ENCODE measurements at regions not wholly inside any gene's neighbourhood (a gene's known extent, or its start where the extent isn't known, plus 50 kb on each side); places are given as distances from the start of the nearest gene placed in this dataset.
"Not testable (repeated sequence)": the region's sequence is repeated elsewhere in the genome, so short reads cannot be mapped to it uniquely, and the experiment has no call there.

DNA sequence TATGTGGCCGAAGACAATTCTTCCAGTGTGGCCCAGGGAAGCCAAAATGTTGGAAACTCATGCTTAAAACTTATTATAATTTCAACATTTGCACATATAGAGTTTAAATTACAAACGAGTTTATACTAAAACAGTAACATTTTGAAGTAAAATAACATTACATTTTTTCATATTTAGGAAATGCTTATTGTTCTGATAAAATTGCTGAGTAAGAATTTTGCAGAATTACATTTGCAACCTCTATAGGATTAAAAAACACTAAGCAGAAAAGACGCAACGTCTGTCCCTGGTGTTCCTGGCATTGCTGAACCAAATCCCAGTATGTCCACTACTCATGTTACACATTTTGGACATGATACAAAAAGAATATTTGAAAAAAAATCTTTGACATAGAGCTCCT lies 1241.2 kb downstream of the SUCLG1 start:
- Histone ChIP-seq H3K4me1 (no peaks in the 10 kb centered on the region), H3K36me3 (replicated peaks in 1 of 2; ENCODE audit: insufficient read depth in 1 of 2, low read depth in 2 of 2) (no peaks in the 10 kb centered on the region), H3K27ac (no peak overlapping the region), H3K27me3 (no peaks in the 10 kb centered on the region), H3K4me3 (no peak overlapping the region), H3K9me3 (no peaks in the 10 kb centered on the region)
- DNase-seq (no peak), ATAC-seq (no peak)
- no peak for TF ChIP-seq POLR2A (IDR thresholded peaks at IDR 0.05)
- TF ChIP-seq, protein P1, sequence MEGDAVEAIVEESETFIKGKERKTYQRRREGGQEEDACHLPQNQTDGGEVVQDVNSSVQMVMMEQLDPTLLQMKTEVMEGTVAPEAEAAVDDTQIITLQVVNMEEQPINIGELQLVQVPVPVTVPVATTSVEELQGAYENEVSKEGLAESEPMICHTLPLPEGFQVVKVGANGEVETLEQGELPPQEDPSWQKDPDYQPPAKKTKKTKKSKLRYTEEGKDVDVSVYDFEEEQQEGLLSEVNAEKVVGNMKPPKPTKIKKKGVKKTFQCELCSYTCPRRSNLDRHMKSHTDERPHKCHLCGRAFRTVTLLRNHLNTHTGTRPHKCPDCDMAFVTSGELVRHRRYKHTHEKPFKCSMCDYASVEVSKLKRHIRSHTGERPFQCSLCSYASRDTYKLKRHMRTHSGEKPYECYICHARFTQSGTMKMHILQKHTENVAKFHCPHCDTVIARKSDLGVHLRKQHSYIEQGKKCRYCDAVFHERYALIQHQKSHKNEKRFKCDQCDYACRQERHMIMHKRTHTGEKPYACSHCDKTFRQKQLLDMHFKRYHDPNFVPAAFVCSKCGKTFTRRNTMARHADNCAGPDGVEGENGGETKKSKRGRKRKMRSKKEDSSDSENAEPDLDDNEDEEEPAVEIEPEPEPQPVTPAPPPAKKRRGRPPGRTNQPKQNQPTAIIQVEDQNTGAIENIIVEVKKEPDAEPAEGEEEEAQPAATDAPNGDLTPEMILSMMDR (IDR thresholded peaks at IDR 0.05) = no peak
- intact Hi-C loops (cut with DNase I) = no loop called here
- WGBS, 2 donors = 65 to 75% methylated on average over 4 of the region's 4 CpGs

DNA sequence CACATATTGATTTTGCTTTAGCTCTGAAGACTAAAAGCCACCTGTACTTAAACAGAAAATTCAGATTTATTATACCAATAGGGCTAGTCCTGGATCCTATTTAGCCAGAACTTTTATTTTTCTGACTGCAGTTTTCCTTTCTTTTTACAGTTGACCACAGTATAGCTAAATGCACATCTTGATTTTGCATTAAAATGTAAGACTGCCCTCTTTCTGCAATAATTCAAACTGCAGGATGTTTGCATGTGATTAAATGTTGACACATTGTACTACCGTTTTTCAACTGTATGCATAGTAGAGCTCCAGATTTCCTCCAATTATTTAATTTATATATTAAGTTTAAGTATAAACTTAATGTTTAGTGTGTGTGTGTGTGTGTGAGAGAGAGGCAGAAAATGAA lies 1262.9 kb downstream of the SUCLG1 start:
- DNase-seq (no peak), ATAC-seq (peak; percentile 60)
- intact Hi-C loops (cut with DNase I) = no loop called here
- H3K4me1 ChIP-seq = no peaks in the 10 kb centered on the region
- H3K4me3 ChIP-seq = no peak overlapping the region
- no peaks in the 10 kb centered on the region for H3K36me3 ChIP-seq (replicated peaks in 1 of 2; ENCODE audit: insufficient read depth in 1 of 2, low read depth in 2 of 2)
- H3K27ac ChIP-seq = no peak overlapping the region
- no peaks in the 10 kb centered on the region for H3K9me3 ChIP-seq
- no peak for TF ChIP-seq POLR2A (IDR thresholded peaks at IDR 0.05)
- TF ChIP-seq, protein P1 (IDR thresholded peaks at IDR 0.05) = peak; percentile 49 to 69 (median 65)
- 0 to 2% methylated on average over 1 of the region's 1 CpG for WGBS, 2 donors
- H3K27me3 ChIP-seq = no peaks in the 10 kb centered on the region

DNA sequence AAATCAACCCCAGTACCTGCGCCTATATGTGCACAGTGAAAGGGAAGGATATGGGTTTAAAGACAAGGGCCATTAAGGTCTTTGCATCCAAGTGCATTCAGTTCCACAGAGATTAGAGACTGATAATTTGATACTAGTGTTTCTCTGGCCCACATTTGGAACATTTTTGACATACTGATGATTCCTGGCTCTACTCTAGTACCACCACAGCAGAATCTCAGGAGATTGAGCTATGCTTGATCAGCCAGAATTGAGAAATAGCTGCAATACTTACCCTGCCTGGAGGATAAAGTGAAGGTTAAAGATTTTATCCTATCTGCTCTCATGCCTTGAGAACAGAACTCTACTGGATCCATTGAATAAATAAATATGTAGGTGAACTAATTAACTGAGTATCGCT lies 1267.8 kb downstream of the SUCLG1 start:
- intact Hi-C loops (cut with DNase I) = no loop called here
- H3K27me3 ChIP-seq = no peaks in the 10 kb centered on the region
- H3K4me3 ChIP-seq = no peak overlapping the region
- 88 to 93% methylated on average over 2 of the region's 2 CpGs for WGBS, 2 donors
- H3K4me1 ChIP-seq = no peaks in the 10 kb centered on the region
- DNase-seq = no peak
- no peak overlapping the region for H3K27ac ChIP-seq
- no peaks in the 10 kb centered on the region for H3K9me3 ChIP-seq
- no peak for ATAC-seq
- no peak for TF ChIP-seq POLR2A (IDR thresholded peaks at IDR 0.05)
- TF ChIP-seq, protein P1 (IDR thresholded peaks at IDR 0.05) = no peak
- H3K36me3 ChIP-seq (replicated peaks in 1 of 2; ENCODE audit: insufficient read depth in 1 of 2, low read depth in 2 of 2) = no peaks in the 10 kb centered on the region

DNA sequence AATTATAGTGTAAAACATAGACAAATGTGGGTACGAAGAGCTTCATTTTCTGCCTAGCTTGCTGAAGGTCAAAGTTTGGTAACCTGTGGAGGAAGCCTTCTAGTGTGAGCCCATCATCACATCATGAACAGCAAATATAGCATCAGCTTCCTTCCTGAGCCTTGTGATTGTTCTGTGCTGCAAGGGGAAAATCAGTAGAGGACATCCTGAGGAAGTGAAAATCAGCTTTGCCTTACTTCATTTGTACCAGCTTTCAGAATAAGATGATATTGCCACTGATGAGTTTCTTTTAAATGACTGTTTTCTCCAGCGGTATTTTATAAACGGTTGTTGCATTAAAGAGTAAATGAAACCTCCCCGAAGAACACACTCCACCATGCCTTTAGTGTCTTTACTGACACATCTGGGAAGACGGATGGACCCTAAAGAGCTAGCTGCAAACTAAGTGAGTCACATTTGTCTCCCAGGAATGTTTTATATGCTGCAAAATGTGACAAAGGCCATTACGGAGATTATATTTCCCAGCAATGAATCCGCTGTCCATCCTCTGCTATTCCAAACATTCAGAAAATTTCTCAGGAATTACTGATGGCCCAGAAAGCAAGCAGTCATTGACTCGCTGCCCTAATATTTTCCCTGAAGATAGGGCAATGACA lies 1272.8 kb downstream of the SUCLG1 start:
- Histone ChIP-seq H3K27me3 (no peaks in the 10 kb centered on the region), H3K4me1 (no peaks in the 10 kb centered on the region), H3K9me3 (no peaks in the 10 kb centered on the region), H3K36me3 (replicated peaks in 1 of 2; ENCODE audit: insufficient read depth in 1 of 2, low read depth in 2 of 2) (no peaks in the 10 kb centered on the region), H3K27ac (no peak overlapping the region), H3K4me3 (no peak overlapping the region)
- 70 to 77% methylated on average over 8 of the region's 8 CpGs for WGBS, 2 donors
- ATAC-seq = no peak
- TF ChIP-seq, protein P1 (IDR thresholded peaks at IDR 0.05) = no peak
- no peak for TF ChIP-seq POLR2A (IDR thresholded peaks at IDR 0.05)
- intact Hi-C loops (cut with DNase I) = no loop called here
- DNase-seq = no peak

DNA sequence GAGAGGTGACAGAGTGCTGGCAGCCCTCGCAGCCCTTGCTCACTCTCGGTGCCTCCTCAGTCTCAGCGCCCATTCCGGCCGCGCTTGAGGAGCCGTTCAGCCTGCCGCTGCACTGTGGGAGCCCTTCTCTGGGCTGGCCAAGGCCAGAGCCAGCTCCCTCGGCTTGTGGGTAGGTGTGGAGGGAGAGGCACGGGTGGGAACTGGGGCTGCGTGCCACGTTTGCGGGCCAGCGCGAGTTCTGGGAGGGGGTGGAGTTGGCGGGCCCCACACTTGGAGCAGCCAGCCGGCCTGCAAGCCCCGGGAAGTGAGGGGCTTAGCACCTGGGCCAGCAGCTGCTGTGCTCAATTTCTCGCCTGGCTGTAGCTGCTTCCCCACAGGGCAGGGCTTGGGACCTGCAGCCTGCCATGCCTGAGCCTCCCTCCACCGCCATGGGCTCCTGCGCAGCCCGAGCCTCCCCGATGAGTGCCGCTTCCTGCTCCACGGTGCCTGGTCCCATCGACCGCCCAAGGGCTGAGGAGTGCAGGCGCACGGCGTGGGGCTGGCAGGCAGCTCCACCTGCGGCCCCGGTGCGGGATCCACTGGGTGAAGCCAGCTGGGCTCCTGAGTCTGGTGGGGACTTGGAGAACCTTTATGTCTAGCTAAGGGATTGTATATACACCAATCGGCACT lies 1278.1 kb downstream of the SUCLG1 start:
- DNase-seq; H3K9me3 ChIP-seq; H3K4me3 ChIP-seq; intact Hi-C loops (cut with DNase I); ATAC-seq; H3K36me3 ChIP-seq (replicated peaks in 1 of 2; ENCODE audit: insufficient read depth in 1 of 2, low read depth in 2 of 2); H3K27ac ChIP-seq; H3K27me3 ChIP-seq; H3K4me1 ChIP-seq: not testable (repeated sequence)
- whole genome bisulfite sequencing, 2 donors = 88 to 89% methylated on average over 23 to 34 of the region's 34 CpGs

All from body of pancreas (tissue), 4 donors.